GM08714 (cell line): ENCODE measurements at regions not wholly inside any gene's neighbourhood (a gene's known extent, or its start where the extent isn't known, plus 50 kb on each side); places are given as distances from the start of the nearest gene placed in this dataset.

Experiments
- H3K4me3 ChIP-seq: fragments of 200-500 bp; sonication (Bioruptor generic); 2 replicates; pipeline ENCODE4 v1.5.1; 2014; ENCODE audit warnings: mild to moderate bottlenecking, low read length, inconsistent platforms
- ZNF274 ChIP-seq: IDR thresholded peaks from 2 replicates; pipeline ENCODE4 v1.6.1; 2012; ENCODE audit warnings: mild to moderate bottlenecking, low read depth, low read length

DNA sequence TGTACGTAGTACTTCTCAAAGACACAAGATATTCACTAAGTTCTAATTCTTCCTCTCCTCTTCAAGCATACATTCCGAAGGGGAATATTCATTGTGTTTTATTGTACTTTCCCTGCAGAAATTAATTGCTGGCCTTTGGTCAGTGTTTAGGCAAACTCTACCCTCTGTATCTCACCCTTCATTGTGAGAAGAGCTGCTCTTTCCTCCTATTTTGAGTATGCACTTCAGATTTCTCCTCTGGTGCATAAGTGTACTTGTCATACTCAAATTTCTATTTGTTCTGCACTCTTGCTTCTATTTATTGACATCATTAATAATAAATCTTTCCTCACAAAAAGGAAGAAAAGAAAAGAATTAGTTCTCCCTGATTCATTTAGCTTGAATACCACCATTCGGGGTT, 485.4 kb upstream of the SLC8A1 start:
- no peak overlapping the region for H3K4me3 ChIP-seq
- TF ChIP-seq ZNF274: no peak

DNA sequence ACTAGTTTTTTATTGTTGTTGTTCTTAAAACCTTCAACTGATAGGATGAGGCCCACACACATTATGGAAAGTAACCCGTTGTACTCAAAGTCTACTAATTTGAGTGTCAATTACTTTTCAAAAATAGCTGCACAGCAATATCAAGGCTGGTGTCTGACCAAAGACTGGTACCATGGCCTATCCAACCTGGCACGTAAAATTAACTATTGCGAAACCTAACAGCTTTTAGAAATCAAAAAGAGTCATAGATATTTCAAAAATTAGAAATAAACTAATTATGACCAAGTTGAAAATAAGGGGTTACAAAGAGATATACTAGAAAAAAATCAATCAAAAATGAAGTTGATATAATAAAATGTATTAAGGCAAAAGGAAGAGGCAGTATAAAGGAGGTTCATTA, 501.5 kb upstream of the SLC8A1 start:
- H3K4me3 ChIP-seq: no peak overlapping the region
- no peak for TF ChIP-seq ZNF274

DNA sequence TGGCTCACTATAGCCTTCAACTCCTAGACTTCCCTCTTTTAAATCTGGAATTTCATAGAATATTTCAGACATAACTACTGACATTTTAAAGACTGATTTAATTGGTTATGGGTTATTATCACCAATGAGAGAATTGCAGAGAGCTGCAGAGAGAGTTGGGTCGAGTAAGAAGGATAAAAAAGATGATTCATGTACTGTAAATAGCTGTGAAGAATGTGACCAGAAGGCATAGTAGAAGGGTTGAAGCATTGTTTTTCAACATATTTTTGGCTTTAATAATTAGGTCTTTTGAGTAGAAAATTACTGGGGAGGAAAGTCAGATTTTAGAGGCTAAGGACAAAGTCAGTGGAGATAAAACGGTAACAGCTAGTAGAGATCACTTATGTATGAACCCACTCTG, 503.2 kb upstream of the SLC8A1 start:
- no peak for TF ChIP-seq ZNF274
- no peak overlapping the region for H3K4me3 ChIP-seq

DNA sequence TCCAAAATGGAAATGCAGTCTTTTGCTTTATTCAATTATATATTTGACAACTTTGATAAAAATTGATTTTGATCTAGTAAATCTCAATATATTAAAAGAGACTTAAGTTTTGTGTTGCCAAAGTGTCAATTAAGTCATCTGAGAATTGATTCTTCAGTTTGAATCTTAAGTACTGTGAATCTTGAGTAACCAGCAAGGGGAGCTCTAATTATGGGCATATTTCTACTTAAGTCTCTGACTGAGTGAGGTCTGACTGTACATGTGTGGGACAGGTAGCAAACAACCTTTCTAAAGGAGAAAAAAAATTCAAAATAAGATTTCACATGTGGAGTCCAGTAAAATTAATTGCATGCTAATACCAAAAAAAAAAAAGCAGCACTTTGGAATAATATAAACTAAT, 503.7 kb upstream of the SLC8A1 start:
- H3K4me3 ChIP-seq: no peak overlapping the region
- TF ChIP-seq ZNF274: no peak

DNA sequence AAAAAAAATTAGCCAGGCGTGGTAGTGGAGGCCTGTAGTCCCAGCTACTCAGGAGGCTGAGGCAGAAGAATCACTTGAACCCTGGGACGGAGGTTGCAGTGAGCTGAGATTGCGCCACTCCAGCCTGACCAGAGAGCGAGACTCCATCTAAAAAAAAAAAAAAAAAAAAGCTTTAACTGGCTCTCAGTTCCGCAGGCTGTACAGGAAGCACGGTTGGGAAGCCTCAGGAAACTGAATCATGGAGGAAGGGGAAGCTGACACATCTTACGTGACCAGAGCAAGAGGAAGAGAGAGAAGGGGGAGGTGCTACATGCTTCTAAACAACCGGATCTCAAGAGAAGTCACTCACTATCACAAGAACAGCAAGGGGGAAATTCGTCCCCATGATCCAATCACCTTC, 505.6 kb upstream of the SLC8A1 start:
- TF ChIP-seq ZNF274: no peak
- H3K4me3 ChIP-seq: no peak overlapping the region

DNA sequence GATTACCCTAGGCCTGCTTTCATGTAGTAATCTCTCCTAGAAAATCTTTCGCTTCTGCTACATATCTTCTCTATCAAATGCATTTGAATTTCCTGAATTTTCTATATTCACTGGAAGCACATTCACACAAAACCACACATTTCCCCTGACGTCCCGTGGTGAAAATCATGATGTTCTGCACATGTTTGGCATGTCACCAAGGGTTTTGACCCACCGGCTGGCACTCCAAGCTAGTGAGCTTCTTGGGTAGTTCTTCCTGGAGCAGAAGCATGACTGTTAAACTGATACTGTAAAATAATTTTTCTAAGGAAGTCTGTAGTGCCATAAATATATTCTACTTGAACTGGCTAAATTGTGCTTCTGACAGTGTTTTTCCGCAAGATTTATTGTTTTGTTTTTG, 510.1 kb upstream of the SLC8A1 start:
- no peak for TF ChIP-seq ZNF274
- H3K4me3 ChIP-seq: no peak overlapping the region

DNA sequence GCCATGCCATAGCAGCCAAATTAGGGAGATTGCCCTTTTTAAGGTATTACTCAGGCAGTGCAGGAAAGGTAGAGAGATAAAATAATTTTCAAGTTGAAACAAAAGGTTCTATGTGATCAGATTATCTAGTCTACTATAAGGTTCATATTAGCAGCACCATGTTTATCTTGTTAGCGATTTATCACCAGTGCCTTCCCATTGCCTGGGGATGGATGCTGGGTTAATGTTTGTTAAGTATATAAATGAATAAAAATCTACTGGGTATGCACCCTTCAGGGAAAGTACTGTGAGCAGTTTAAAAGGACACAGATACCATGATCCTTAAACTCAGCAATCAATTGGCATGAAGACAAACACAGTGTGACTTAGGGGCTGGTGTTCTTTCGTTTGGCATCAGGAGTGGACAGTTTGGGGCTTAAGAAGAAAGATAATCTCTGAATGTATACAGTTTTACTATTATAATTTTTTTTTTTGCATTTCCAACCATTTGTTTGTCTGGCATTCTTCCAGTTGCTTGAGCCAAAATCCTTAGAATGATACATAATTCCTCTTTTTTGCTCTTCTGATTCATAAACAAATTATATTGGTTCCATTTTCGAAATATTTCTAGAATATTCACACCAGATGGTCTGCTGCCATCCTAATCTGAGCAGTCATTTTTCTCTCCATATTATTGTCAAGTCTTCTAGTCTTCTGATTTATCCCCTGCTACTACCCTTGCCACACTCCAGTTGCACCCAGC, 512.8 kb upstream of the SLC8A1 start:
- no peak overlapping the region for H3K4me3 ChIP-seq
- no peak for TF ChIP-seq ZNF274

DNA sequence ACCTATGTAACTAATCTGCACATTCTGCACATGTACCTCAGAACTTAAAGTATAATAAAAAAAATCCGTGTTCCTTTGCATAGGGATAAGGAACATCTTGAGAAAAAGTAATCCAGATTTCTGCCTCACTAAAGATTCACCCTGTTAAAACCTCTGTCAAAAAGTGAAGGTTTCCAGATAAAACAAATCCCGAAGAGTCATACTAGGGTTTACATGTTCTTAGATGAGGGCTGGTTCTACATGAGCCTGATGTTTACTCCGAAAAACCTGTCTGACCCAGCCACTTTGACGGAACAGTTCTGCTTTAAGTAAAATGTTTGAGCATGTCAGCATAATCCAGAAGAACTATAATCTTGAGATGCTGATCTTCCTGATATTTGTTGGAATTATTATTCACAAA, 515.6 kb upstream of the SLC8A1 start:
- H3K4me3 ChIP-seq: no peak overlapping the region
- no peak for TF ChIP-seq ZNF274

DNA sequence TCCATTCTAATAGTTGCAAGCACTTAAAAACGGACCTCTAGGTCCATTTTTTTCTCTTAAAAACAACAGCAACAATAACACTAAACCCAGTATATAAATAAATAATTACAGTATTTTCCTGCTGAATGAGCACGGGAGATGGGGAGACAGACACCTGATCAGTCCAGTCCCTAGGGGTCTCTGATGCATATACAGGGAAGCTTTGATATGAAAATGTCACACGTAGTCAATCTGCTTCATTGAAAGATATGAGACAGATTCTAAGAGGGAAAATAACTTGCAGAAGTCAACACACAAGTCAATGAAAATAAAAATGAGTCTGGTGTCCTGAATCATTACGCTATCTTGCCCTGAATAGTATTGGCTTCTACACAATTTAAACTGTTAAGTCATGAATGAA, 523.3 kb upstream of the SLC8A1 start:
- TF ChIP-seq ZNF274: no peak
- H3K4me3 ChIP-seq: no peak overlapping the region

DNA sequence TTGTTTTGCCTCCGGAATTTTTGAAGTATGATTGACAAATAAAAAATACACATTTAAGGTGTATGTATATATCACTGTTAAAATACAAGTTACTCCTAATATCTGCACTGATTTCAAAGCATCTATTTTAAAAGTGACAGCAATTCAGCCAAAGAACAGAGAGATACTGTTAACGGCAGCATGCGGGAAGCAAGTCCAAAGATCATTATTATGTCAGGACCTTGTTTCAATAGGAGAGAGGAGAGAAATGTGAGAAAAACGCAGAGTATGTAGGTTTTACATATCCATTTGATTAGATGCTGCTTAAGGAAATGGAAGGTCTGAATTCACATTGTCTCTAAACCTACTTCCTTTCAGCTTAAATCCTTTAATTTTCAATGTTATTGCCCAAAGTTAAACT, 545.5 kb upstream of the SLC8A1 start:
- no peak overlapping the region for H3K4me3 ChIP-seq
- no peak for TF ChIP-seq ZNF274

DNA sequence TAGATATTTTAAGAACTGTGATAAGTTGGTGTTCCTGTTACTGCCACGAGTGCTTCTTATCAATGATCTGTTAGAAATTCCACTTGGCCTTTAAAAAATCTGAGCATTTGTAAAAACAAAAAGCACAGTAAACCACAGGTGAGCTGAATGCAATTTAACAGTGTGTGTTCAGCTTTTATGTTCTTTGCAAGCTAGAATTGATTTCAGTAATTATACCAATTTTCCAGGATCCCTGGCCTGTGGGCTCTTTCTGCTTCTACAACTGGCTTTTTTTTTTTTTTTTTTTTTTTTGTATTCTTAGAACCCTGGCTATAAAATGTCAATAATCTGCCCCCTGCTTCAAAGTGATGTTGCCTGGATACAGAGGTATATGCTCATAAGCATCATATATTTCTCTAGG, 548.5 kb upstream of the SLC8A1 start:
- H3K4me3 ChIP-seq: no peak overlapping the region
- no peak for TF ChIP-seq ZNF274

DNA sequence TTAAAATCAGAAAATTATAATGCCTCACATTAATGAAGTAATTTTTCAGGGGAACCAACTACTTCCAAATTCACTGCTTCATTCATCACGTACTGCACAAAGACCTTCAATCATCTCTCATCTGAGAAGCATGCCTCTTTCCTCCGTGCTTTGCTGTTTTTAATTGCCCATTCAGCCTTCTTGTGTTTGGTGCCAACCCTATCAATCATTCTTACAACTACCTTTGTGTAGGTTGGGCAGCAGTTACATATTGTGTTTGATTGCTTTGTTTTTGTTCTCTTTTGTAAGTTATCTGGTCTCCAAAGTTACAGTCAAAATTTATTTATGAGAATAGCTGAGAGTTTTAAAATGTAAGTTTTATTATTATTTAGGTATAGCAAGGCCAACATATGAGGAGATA, 549.0 kb upstream of the SLC8A1 start:
- TF ChIP-seq ZNF274: no peak
- H3K4me3 ChIP-seq: no peak overlapping the region

DNA sequence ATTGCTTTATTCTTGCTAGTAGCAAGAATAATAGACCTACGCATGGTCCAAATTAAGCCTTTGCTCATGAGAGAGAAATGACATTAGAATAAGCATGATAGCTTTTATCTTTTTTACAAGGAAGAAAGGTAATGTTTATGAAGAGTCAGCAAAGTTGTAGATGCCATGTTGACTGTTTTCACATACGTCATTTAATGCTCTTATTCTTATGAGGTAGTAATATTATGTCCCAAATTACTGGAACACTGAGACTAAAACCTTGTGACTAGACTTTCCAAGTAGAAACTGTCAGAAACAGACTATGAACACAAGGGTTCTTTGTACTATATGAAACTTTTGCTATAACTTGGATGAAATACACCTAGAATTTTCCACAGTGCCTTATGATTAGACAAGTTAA, 552.8 kb upstream of the SLC8A1 start:
- H3K4me3 ChIP-seq: no peak overlapping the region
- TF ChIP-seq ZNF274: no peak

DNA sequence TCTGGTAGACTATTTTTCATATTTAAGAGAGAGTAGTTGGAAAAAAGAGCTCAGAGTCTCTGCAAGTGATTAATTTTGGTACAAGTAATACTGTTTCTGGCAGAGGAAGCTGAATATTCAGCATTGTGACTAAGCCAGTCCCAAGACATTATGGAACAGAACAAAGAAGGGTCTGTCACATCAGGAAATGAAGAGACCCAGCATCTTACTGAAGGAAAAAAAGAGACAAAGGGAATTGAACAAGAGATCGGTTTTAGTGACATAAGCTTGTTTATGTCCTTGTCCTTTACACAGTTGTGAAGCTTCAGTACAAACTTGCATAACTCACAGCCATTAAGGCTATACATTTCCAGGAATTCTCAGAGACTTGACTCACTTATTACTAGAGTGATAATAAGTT, 568.5 kb upstream of the SLC8A1 start:
- H3K4me3 ChIP-seq: no peak overlapping the region
- no peak for TF ChIP-seq ZNF274

DNA sequence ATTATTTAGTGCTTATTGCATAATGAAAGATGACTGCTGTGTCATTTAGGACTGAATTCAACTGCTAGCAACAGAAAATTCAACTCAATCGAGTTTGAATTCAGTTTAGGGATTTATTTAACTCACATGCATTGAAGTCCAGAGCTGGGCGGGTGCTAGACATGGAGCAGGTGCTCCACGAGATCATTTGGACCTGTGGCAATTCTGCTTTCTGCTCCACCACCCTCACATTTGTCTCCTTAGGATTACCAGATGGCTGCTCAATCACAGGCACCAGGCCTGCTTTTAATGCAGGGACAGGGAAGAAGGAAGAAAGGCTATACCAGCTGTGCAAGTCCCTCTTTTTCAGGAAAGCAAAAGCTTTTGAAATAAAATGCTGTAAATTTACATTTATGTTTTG, 572.9 kb upstream of the SLC8A1 start:
- no peak for TF ChIP-seq ZNF274
- H3K4me3 ChIP-seq: no peak overlapping the region

DNA sequence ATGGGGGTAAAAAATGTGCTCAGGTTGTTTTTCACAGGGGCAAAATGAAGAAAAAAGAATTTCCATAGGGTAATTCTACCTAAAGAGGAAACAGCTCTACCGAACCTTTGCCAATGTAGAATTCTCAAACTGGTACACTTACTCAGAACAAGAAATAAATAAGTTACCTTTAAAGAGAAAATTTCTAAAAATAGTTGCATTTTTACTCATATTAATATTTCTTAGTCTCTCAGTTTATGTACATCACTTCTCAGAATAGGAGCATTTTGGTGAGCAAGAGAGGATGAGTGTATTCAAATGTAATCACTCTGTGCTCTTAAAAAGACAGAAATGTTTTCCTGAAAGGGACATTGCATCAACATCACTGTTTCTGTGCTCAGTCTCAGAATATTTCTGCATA, 574.7 kb upstream of the SLC8A1 start:
- H3K4me3 ChIP-seq: no peak overlapping the region
- no peak for TF ChIP-seq ZNF274
